ENCODE measurements at regions not wholly inside any gene's neighbourhood (a gene's known extent, or its start where the extent isn't known, plus 50 kb on each side); places are given as distances from the start of the nearest gene placed in this dataset.
"Not testable (repeated sequence)": the region's sequence is repeated elsewhere in the genome, so short reads cannot be mapped to it uniquely, and the experiment has no call there.

- no peaks in the 10 kb centered on the region for H3K36me3 ChIP-seq
- H3K9me3 ChIP-seq (replicated peaks) = no peaks in the 10 kb centered on the region
- no peaks in the 10 kb centered on the region for H3K4me1 ChIP-seq
- no peaks in the 10 kb centered on the region for H3K27me3 ChIP-seq
- H3K4me3 ChIP-seq = no peak overlapping the region
- H3K27ac ChIP-seq = no peak overlapping the region
- no peak for DNase-seq
These were observed 129.4 kb downstream of the IBTK start for GRCh38 chr6:82118150-82118562.

- no peak overlapping the region for H3K27ac ChIP-seq
- no peaks in the 10 kb centered on the region for H3K4me1 ChIP-seq
These were observed 132.8 kb downstream of the IBTK start for GRCh38 chr6:82114748-82115147.

GRCh38 chr6:82113231-82113630 is 134.3 kb downstream of the IBTK start:
- no peaks in the 10 kb centered on the region for H3K9me3 ChIP-seq (replicated peaks)
- H3K36me3 ChIP-seq = no peaks in the 10 kb centered on the region
- no peaks in the 10 kb centered on the region for H3K4me1 ChIP-seq
- no peaks in the 10 kb centered on the region for H3K27me3 ChIP-seq
- no peak overlapping the region for H3K4me3 ChIP-seq
- H3K27ac ChIP-seq = no peak overlapping the region
- DNase-seq = no peak

More at GRCh38 chr6:82114748-82115147, 132.8 kb downstream of the IBTK start:
- Histone ChIP-seq H3K27me3 (no peaks in the 10 kb centered on the region), H3K36me3 (no peaks in the 10 kb centered on the region), H3K4me3 (no peak overlapping the region), H3K9me3 (replicated peaks) (no peaks in the 10 kb centered on the region)
- no peak for DNase-seq

- Histone ChIP-seq H3K36me3 (no peaks in the 10 kb centered on the region), H3K27me3 (no peaks in the 10 kb centered on the region), H3K4me1 (no peaks in the 10 kb centered on the region), H3K9me3 (replicated peaks) (no peaks in the 10 kb centered on the region), H3K4me3 (no peak overlapping the region), H3K27ac (no peak overlapping the region)
- DNase-seq = no peak
These were observed 135.7 kb downstream of the IBTK start for GRCh38 chr6:82111818-82112217.

GRCh38 chr6:82111114-82111513 is 136.4 kb downstream of the IBTK start:
- no peaks in the 10 kb centered on the region for H3K36me3 ChIP-seq
- no peaks in the 10 kb centered on the region for H3K27me3 ChIP-seq
- DNase-seq = no peak
- H3K4me3 ChIP-seq = no peak overlapping the region
- no peak overlapping the region for H3K27ac ChIP-seq
- H3K9me3 ChIP-seq (replicated peaks) = no peaks in the 10 kb centered on the region
- H3K4me1 ChIP-seq = no peaks in the 10 kb centered on the region

- H3K36me3 ChIP-seq; H3K27me3 ChIP-seq; H3K9me3 ChIP-seq (replicated peaks); H3K27ac ChIP-seq; H3K4me1 ChIP-seq; H3K4me3 ChIP-seq; DNase-seq: not testable (repeated sequence)
These were observed 144.4 kb downstream of the IBTK start for GRCh38 chr6:82103171-82103570.

- peak overlapping the region; percentile 52 for H3K4me3 ChIP-seq
- H3K27ac ChIP-seq; H3K9me3 ChIP-seq (replicated peaks); H3K4me1 ChIP-seq; H3K27me3 ChIP-seq; H3K36me3 ChIP-seq: not testable (repeated sequence)
- DNase-seq = peak in 1 of 2 experiments; percentile 3
These were observed 146.0 kb downstream of the IBTK start for GRCh38 chr6:82101374-82102114.

- H3K4me3 ChIP-seq = peak overlapping the region; percentile 52
These were observed 146.8 kb downstream of the IBTK start for GRCh38 chr6:82100763-82101162.

GRCh38 chr6:82097676-82098075 is 149.9 kb downstream of the IBTK start:
- H3K36me3 ChIP-seq = no peaks in the 10 kb centered on the region
- H3K27ac ChIP-seq = no peak overlapping the region
- no peaks in the 10 kb centered on the region for H3K4me1 ChIP-seq
- H3K27me3 ChIP-seq = no peaks in the 10 kb centered on the region
- DNase-seq = no peak
- H3K4me3 ChIP-seq = no peak overlapping the region
- H3K9me3 ChIP-seq (replicated peaks) = peaks cover 4% of the 10 kb centered on the region; the same call in 1 of the 2 replicates

More at GRCh38 chr6:82100763-82101162, 146.8 kb downstream of the IBTK start:
- H3K27ac ChIP-seq; H3K36me3 ChIP-seq; H3K9me3 ChIP-seq (replicated peaks); H3K27me3 ChIP-seq; H3K4me1 ChIP-seq; DNase-seq: not testable (repeated sequence)

GRCh38 chr6:82095091-82095490 is 152.5 kb downstream of the IBTK start:
- Histone ChIP-seq H3K27ac (no peak overlapping the region), H3K4me3 (no peak overlapping the region), H3K36me3 (no peaks in the 10 kb centered on the region), H3K27me3 (no peaks in the 10 kb centered on the region), H3K4me1 (no peaks in the 10 kb centered on the region), H3K9me3 (replicated peaks) (no peaks in the 10 kb centered on the region)
- DNase-seq = no peak

GRCh38 chr6:82094166-82094806 is 153.3 kb downstream of the IBTK start:
- Histone ChIP-seq H3K4me3 (no peak overlapping the region), H3K36me3 (no peaks in the 10 kb centered on the region), H3K27ac (no peak overlapping the region), H3K9me3 (replicated peaks) (no peaks in the 10 kb centered on the region), H3K27me3 (no peaks in the 10 kb centered on the region), H3K4me1 (no peaks in the 10 kb centered on the region)
- DNase-seq = no peak

GRCh38 chr6:82088978-82089771 is 158.4 kb downstream of the IBTK start:
- H3K36me3 ChIP-seq = no peaks in the 10 kb centered on the region
- H3K9me3 ChIP-seq (replicated peaks) = no peaks in the 10 kb centered on the region
- H3K4me1 ChIP-seq = no peaks in the 10 kb centered on the region
- DNase-seq = no peak
- no peaks in the 10 kb centered on the region for H3K27me3 ChIP-seq
- H3K4me3 ChIP-seq = no peak overlapping the region
- no peak overlapping the region for H3K27ac ChIP-seq

GRCh38 chr6:82086944-82087343 is 160.6 kb downstream of the IBTK start:
- DNase-seq = no peak
- Histone ChIP-seq H3K9me3 (replicated peaks) (no peaks in the 10 kb centered on the region), H3K27ac (no peak overlapping the region), H3K27me3 (no peaks in the 10 kb centered on the region), H3K4me3 (no peak overlapping the region), H3K4me1 (no peaks in the 10 kb centered on the region), H3K36me3 (no peaks in the 10 kb centered on the region)

GRCh38 chr6:82085701-82086100 is 161.8 kb downstream of the IBTK start:
- H3K9me3 ChIP-seq (replicated peaks) = no peaks in the 10 kb centered on the region
- H3K27ac ChIP-seq = no peak overlapping the region
- H3K4me3 ChIP-seq = no peak overlapping the region
- peaks cover 1% of the 10 kb centered on the region; the same call in 1 of the 2 replicates for H3K4me1 ChIP-seq
- no peak for DNase-seq
- no peaks in the 10 kb centered on the region for H3K36me3 ChIP-seq
- H3K27me3 ChIP-seq = no peaks in the 10 kb centered on the region

GRCh38 chr6:82084324-82084920 is 163.1 kb downstream of the IBTK start:
- Histone ChIP-seq H3K27ac (no peak overlapping the region), H3K36me3 (no peaks in the 10 kb centered on the region)
- no peak for DNase-seq

More at GRCh38 chr6:82084324-82084920, 163.1 kb downstream of the IBTK start:
- Histone ChIP-seq H3K4me3 (no peak overlapping the region), H3K4me1 (peaks cover 7% of the 10 kb centered on the region), H3K9me3 (replicated peaks) (no peaks in the 10 kb centered on the region; the same call in 1 of the 2 replicates), H3K27me3 (no peaks in the 10 kb centered on the region)
